ENCODE measurements at regions not wholly inside any gene's neighbourhood (a gene's known extent, or its start where the extent isn't known, plus 50 kb on each side); places are given as distances from the start of the nearest gene placed in this dataset.

GRCh38 chr14:39664646-39665045 is 232.4 kb upstream of the FBXO33 start:
- TF ChIP-seq CTCF (IDR thresholded peaks at IDR 0.05; ENCODE audit: low read depth, low read length, missing input control) (no peak), YY1 (IDR thresholded peaks at IDR 0.05) (no peak), REST (IDR thresholded peaks at IDR 0.05) (no peak), TAF1 (conservative IDR thresholded peaks at IDR 0.05) (no peak), SP1 (IDR thresholded peaks at IDR 0.05) (no peak)
